DMS153 (cell line): ENCODE measurements at regions not wholly inside any gene's neighbourhood (a gene's known extent, or its start where the extent isn't known, plus 50 kb on each side); places are given as distances from the start of the nearest gene placed in this dataset.
"Not testable (repeated sequence)": the region's sequence is repeated elsewhere in the genome, so short reads cannot be mapped to it uniquely, and the experiment has no call there.

Source experiments
- DNase-seq: peaks from one replicate; lab custom pipeline; 2025; lab: John Stamatoyannopoulos, UW

GRCh38 chr11:98710986-98711385, 309.8 kb upstream of the CNTN5 start:
- DNase-seq, result no peak

GRCh38 chr11:98720951-98721350, 299.8 kb upstream of the CNTN5 start:
- DNase-seq, result no peak

- DNase-seq, result no peak
Observed at GRCh38 chr11:98725471-98725870, 295.3 kb upstream of the CNTN5 start.

- DNase-seq, result no peak
Observed at GRCh38 chr11:98728421-98728820, 292.3 kb upstream of the CNTN5 start.

GRCh38 chr11:98729118-98729517, 291.6 kb upstream of the CNTN5 start:
- no peak for DNase-seq

GRCh38 chr11:98732947-98733346, 287.8 kb upstream of the CNTN5 start:
- no peak for DNase-seq

GRCh38 chr11:98733378-98733777, 287.4 kb upstream of the CNTN5 start:
- DNase-seq, result not testable (repeated sequence)

- no peak for DNase-seq
Observed at GRCh38 chr11:98734686-98735085, 286.1 kb upstream of the CNTN5 start.

- DNase-seq, result no peak
Observed at GRCh38 chr11:98736833-98737232, 283.9 kb upstream of the CNTN5 start.

- no peak for DNase-seq
Observed at GRCh38 chr11:98740321-98740720, 280.4 kb upstream of the CNTN5 start.

GRCh38 chr11:98763446-98763845, 257.3 kb upstream of the CNTN5 start:
- not testable (repeated sequence) for DNase-seq

- DNase-seq, result no peak
Observed at GRCh38 chr11:98766903-98767302, 253.8 kb upstream of the CNTN5 start.

- not testable (repeated sequence) for DNase-seq
Observed at GRCh38 chr11:98770046-98770445, 250.7 kb upstream of the CNTN5 start.

GRCh38 chr11:98771791-98772190, 249.0 kb upstream of the CNTN5 start:
- DNase-seq, result no peak

- DNase-seq, result no peak
Observed at GRCh38 chr11:98772893-98773292, 247.9 kb upstream of the CNTN5 start.

GRCh38 chr11:98793276-98793675, 227.5 kb upstream of the CNTN5 start:
- DNase-seq, result no peak

GRCh38 chr11:98798333-98798732, 222.4 kb upstream of the CNTN5 start:
- no peak for DNase-seq

- DNase-seq, result no peak
Observed at GRCh38 chr11:98800696-98801095, 220.1 kb upstream of the CNTN5 start.

- DNase-seq, result no peak
Observed at GRCh38 chr11:98828986-98829708, 191.6 kb upstream of the CNTN5 start.

GRCh38 chr11:98829971-98830370, 190.8 kb upstream of the CNTN5 start:
- DNase-seq, result no peak

- DNase-seq, result no peak
Observed at GRCh38 chr11:98834776-98835175, 186.0 kb upstream of the CNTN5 start.

- no peak for DNase-seq
Observed at GRCh38 chr11:98835335-98835734, 185.4 kb upstream of the CNTN5 start.

GRCh38 chr11:98836156-98836555, 184.6 kb upstream of the CNTN5 start:
- DNase-seq, result no peak

GRCh38 chr11:98842187-98842586, 178.6 kb upstream of the CNTN5 start:
- no peak for DNase-seq
